Upper lobe of left lung (tissue), 6 donors: ENCODE measurements at regions not wholly inside any gene's neighbourhood (a gene's known extent, or its start where the extent isn't known, plus 50 kb on each side); places are given as distances from the start of the nearest gene placed in this dataset.

ENCODE experiments used
- ATAC-seq, 2 donors: fragments of 200-7000 bp; cut with Tn5 transposase; one replicate each; pipeline ENCODE4 v1.9.1; 2022; ENCODE audit warnings: mild to moderate bottlenecking in 2 of 2, moderate library complexity in 2 of 2; ENCODE audit not compliant: low FRiP score in 2 of 2
- DNase-seq, 2 donors: peaks; one replicate each; pipeline ENCODE4 v3.0.0-alpha.2; 2019 to 2020
- H3K27ac ChIP-seq, 4 donors: fragments of 200-600 bp; sonication (generic); one replicate each; pipeline ENCODE4 v1.5.1; 2016 to 2019
- H3K27me3 ChIP-seq, 4 donors: fragments of 200-600 bp; sonication (generic); one replicate each; pipeline ENCODE4 v1.5.1; 2017 to 2019
- H3K36me3 ChIP-seq, 4 donors: fragments of 200-600 bp; sonication (generic); one replicate each; pipeline ENCODE4 v1.5.1; 2016 to 2019
- H3K4me1 ChIP-seq, 4 donors: fragments of 200-600 bp; sonication (generic); one replicate each; pipeline ENCODE4 v1.5.1; 2018 to 2019
- H3K4me3 ChIP-seq, 4 donors: fragments of 200-600 bp; sonication (generic); one replicate each; pipeline ENCODE4 v1.5.1; 2017 to 2019; ENCODE audit warnings: mild to moderate bottlenecking in 2 of 4, moderate library complexity in 1 of 4
- H3K9me3 ChIP-seq, 4 donors: fragments of 200-600 bp; sonication (generic); one replicate each; pipeline ENCODE4 v1.5.1; 2018 to 2019
- EP300 ChIP-seq, 4 donors: sonication (generic); formaldehyde crosslinking; IDR thresholded peaks; one replicate each; pipeline ENCODE4 v1.5.1; 2017; ENCODE audit warnings: antibody characterized with exemption in 4 of 4, control low read depth in 2 of 4
- POLR2A ChIP-seq, 4 donors: fragments of 450-650 bp; IDR thresholded peaks; one replicate each; pipeline ENCODE4 v1.5.1; 2016 to 2017; ENCODE audit warnings: antibody characterized with exemption in 4 of 4, mild to moderate bottlenecking in 2 of 4
- POLR2AphosphoS5 ChIP-seq, 2 donors: sonication (generic); formaldehyde crosslinking; IDR thresholded peaks; one replicate each; pipeline ENCODE4 v1.5.1; 2017; ENCODE audit warnings: antibody characterized with exemption in 2 of 2
- WGBS, 2 donors: methylation state at CpG; one replicate each; pipeline ENCODE4 v1.1.5; 2017 to 2018; 5-methylcytosine and 5-hydroxymethylcytosine counted together
- TF ChIP-seq, protein P1 (sequence below), 6 experiments: fragments of 450-650 bp in 4 of 6; fragments of 200-600 bp in 2 of 6; sonication (generic) in 2 of 6; IDR thresholded peaks; one replicate each; pipeline ENCODE4 v1.5.1; 2016 to 2019; ENCODE audit warnings: antibody characterized with exemption in 6 of 6
- donor health status: DM: no; HTN: no; CAD: no; lungs with moderate emphysema.
- donor health status: DM: no; HTN: yes; CAD: no; lungs with severe emphysema.

- no peak for TF ChIP-seq POLR2AphosphoS5 (IDR thresholded peaks at IDR 0.05)
- TF ChIP-seq EP300 (IDR thresholded peaks at IDR 0.05), result no peak
- TF ChIP-seq, protein P1, sequence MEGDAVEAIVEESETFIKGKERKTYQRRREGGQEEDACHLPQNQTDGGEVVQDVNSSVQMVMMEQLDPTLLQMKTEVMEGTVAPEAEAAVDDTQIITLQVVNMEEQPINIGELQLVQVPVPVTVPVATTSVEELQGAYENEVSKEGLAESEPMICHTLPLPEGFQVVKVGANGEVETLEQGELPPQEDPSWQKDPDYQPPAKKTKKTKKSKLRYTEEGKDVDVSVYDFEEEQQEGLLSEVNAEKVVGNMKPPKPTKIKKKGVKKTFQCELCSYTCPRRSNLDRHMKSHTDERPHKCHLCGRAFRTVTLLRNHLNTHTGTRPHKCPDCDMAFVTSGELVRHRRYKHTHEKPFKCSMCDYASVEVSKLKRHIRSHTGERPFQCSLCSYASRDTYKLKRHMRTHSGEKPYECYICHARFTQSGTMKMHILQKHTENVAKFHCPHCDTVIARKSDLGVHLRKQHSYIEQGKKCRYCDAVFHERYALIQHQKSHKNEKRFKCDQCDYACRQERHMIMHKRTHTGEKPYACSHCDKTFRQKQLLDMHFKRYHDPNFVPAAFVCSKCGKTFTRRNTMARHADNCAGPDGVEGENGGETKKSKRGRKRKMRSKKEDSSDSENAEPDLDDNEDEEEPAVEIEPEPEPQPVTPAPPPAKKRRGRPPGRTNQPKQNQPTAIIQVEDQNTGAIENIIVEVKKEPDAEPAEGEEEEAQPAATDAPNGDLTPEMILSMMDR (IDR thresholded peaks at IDR 0.05), result no peak
- TF ChIP-seq POLR2A (IDR thresholded peaks at IDR 0.05), result no peak
- no peaks in the 10 kb centered on the region for H3K36me3 ChIP-seq
- no peaks in the 10 kb centered on the region for H3K9me3 ChIP-seq
- DNase-seq (no peak), ATAC-seq (no peak)
- no peak overlapping the region for H3K27ac ChIP-seq
- H3K4me3 ChIP-seq, result no peak overlapping the region
- H3K4me1 ChIP-seq, result peaks cover 0 to 4% (median 0%) of the 10 kb centered on the region in 4 donors
- H3K27me3 ChIP-seq, result no peaks in the 10 kb centered on the region
Measured at GRCh38 chr13:31866099-31866498, 126.8 kb downstream of the RXFP2 start.

GRCh38 chr13:31867709-31868108 is 128.4 kb downstream of the RXFP2 start:
- H3K36me3 ChIP-seq, result no peaks in the 10 kb centered on the region
- no peak for ATAC-seq
- DNase-seq, result no peak
- TF ChIP-seq, protein P1 (IDR thresholded peaks at IDR 0.05), result no peak
- TF ChIP-seq EP300 (IDR thresholded peaks at IDR 0.05) (no peak), POLR2AphosphoS5 (IDR thresholded peaks at IDR 0.05) (no peak), POLR2A (IDR thresholded peaks at IDR 0.05) (no peak)
- no peak overlapping the region for H3K4me3 ChIP-seq
- H3K27me3 ChIP-seq, result no peaks in the 10 kb centered on the region
- H3K27ac ChIP-seq, result no peak overlapping the region
- no peaks in the 10 kb centered on the region for H3K9me3 ChIP-seq
- H3K4me1 ChIP-seq, result peaks cover 0 to 4% (median 0%) of the 10 kb centered on the region in 4 donors

GRCh38 chr13:31869582-31869981 is 130.3 kb downstream of the RXFP2 start:
- Histone ChIP-seq H3K27me3 (no peaks in the 10 kb centered on the region), H3K4me3 (no peak overlapping the region), H3K36me3 (no peaks in the 10 kb centered on the region), H3K4me1 (peaks cover 0 to 4% (median 0%) of the 10 kb centered on the region in 4 donors), H3K9me3 (no peaks in the 10 kb centered on the region), H3K27ac (no peak overlapping the region)
- ATAC-seq, result no peak
- DNase-seq, result no peak
- no peak for TF ChIP-seq POLR2A (IDR thresholded peaks at IDR 0.05)
- TF ChIP-seq, protein P1 (IDR thresholded peaks at IDR 0.05), result no peak
- no peak for TF ChIP-seq EP300 (IDR thresholded peaks at IDR 0.05)
- no peak for TF ChIP-seq POLR2AphosphoS5 (IDR thresholded peaks at IDR 0.05)
- WGBS, 2 donors, result 97 to 98% methylated on average over 2 of the region's 2 CpGs

GRCh38 chr13:31870511-31870910 is 131.2 kb downstream of the RXFP2 start:
- Histone ChIP-seq H3K27me3 (no peaks in the 10 kb centered on the region), H3K27ac (no peak overlapping the region), H3K4me1 (peaks cover 0 to 4% (median 0%) of the 10 kb centered on the region in 4 donors), H3K36me3 (no peaks in the 10 kb centered on the region), H3K4me3 (no peak overlapping the region), H3K9me3 (no peaks in the 10 kb centered on the region)
- no peak for TF ChIP-seq EP300 (IDR thresholded peaks at IDR 0.05)
- TF ChIP-seq POLR2AphosphoS5 (IDR thresholded peaks at IDR 0.05), result no peak
- TF ChIP-seq, protein P1 (IDR thresholded peaks at IDR 0.05), result no peak
- TF ChIP-seq POLR2A (IDR thresholded peaks at IDR 0.05), result no peak
- 56 to 89% methylated on average over 2 of the region's 2 CpGs for WGBS, 2 donors
- no peak for ATAC-seq
- no peak for DNase-seq

- H3K9me3 ChIP-seq, result no peaks in the 10 kb centered on the region
- H3K27ac ChIP-seq, result no peak overlapping the region
- TF ChIP-seq POLR2AphosphoS5 (IDR thresholded peaks at IDR 0.05), result no peak
- no peak for TF ChIP-seq POLR2A (IDR thresholded peaks at IDR 0.05)
- no peak for TF ChIP-seq EP300 (IDR thresholded peaks at IDR 0.05)
- TF ChIP-seq, protein P1 (IDR thresholded peaks at IDR 0.05), result no peak
- H3K36me3 ChIP-seq, result no peaks in the 10 kb centered on the region
- H3K4me1 ChIP-seq, result peaks cover 0 to 11% (median 0%) of the 10 kb centered on the region in 4 donors
- DNase-seq, result no peak
- H3K27me3 ChIP-seq, result no peaks in the 10 kb centered on the region
- 85% methylated on average over 2 of the region's 2 CpGs for WGBS, 2 donors
- ATAC-seq, result no peak
- H3K4me3 ChIP-seq, result no peak overlapping the region
Measured at GRCh38 chr13:31873145-31873544, 133.8 kb downstream of the RXFP2 start.
